Muscle of leg (tissue), 3 donors: ENCODE measurements at regions not wholly inside any gene's neighbourhood (a gene's known extent, or its start where the extent isn't known, plus 50 kb on each side); places are given as distances from the start of the nearest gene placed in this dataset.
"Not testable (repeated sequence)": the region's sequence is repeated elsewhere in the genome, so short reads cannot be mapped to it uniquely, and the experiment has no call there.

Experiments
- DNase-seq: peaks from one replicate; pipeline ENCODE4 v3.0.0; 2013
- H3K27ac ChIP-seq: one replicate; pipeline ENCODE4 v1.5.1; 2013; ENCODE audit warnings: mild to moderate bottlenecking, low read length, control low read depth
- H3K27me3 ChIP-seq: one replicate; pipeline ENCODE4 v1.6.1; 2013; ENCODE audit warnings: low read length; ENCODE audit not compliant: control insufficient read depth, insufficient read depth
- H3K36me3 ChIP-seq: one replicate; pipeline ENCODE4 v1.6.1; 2013; ENCODE audit warnings: low read length; ENCODE audit not compliant: control insufficient read depth, insufficient read depth
- H3K4me1 ChIP-seq: one replicate; pipeline ENCODE4 v1.6.1; 2013; ENCODE audit warnings: low read length; ENCODE audit not compliant: control insufficient read depth, insufficient read depth
- H3K4me3 ChIP-seq: one replicate; pipeline ENCODE4 v1.5.1; 2013; ENCODE audit warnings: low read length, control low read depth
- H3K9me3 ChIP-seq: replicated peaks from 2 replicates; pipeline ENCODE4 v1.6.1; 2013; ENCODE audit warnings: low read depth, low read length; ENCODE audit not compliant: control insufficient read depth
- WGBS: methylation state at CpG from one replicate; pipeline ENCODE4 v1.1.5; 2013; ENCODE audit warnings: missing lambda C conversion rate; ENCODE audit not compliant: insufficient coverage; 5-methylcytosine and 5-hydroxymethylcytosine counted together

DNA sequence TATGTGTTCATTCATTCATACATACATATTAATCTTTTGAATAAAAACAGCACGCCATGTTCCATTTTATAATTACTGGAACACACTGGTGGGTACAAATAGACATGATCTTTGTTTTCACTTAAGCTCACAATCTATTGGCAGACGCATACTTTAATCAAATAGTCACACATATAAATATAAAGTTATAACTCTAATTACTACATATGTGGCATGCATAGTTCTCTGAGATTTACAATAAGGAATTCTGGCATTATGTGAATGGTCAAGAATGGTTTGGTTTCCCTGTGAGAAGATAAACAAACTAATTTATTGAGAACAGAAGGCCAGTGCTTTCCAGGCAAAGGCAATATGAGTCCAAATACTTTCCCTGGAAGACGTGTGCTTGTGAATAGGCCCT is 576.2 kb downstream of the CDH8 start:
- WGBS = 30% methylated on average over 1 of the region's 3 CpGs
- Histone ChIP-seq H3K27ac (no peak overlapping the region), H3K4me1 (no peaks in the 10 kb centered on the region), H3K4me3 (no peak overlapping the region), H3K27me3 (no peaks in the 10 kb centered on the region), H3K36me3 (no peaks in the 10 kb centered on the region), H3K9me3 (peaks cover 13% of the 10 kb centered on the region)
- no peak for DNase-seq

DNA sequence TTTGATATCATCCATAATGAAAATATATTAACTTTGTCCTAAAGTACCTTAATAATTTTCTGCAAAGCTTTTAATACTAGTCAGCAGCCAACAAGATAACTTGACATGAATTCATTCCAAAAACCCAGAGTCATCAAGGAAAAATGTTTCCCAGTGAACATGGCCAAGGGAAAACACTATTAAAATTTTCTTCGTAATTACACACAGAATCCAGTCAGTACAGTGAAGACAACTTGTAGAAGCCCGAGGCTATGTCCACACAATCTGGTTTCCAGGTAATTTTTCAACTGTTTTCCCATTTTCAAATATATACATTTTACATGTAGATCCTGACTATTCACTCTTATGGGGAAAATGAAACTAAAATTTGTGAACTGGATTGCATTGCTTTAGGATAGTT is 600.9 kb downstream of the CDH8 start:
- H3K27me3 ChIP-seq = no peaks in the 10 kb centered on the region

DNA sequence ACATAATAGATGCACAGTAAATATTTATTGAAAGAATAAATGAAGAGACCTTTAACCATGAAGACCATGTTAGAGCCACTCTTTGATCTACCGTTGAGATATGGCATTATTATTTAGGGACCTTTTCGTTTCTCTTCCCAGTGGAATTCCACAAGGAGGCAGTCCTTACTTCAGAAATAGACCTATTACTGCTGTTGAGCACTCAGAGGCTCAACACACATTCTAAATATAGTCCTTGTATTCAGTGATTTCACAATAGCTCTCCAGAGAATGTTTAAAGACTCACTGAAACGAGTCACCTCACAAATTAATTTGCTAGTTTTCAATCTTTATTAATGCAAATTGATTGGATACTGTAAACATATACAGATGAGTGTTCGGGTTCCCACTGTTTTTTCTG is 603.8 kb downstream of the CDH8 start:
- Histone ChIP-seq H3K36me3 (no peaks in the 10 kb centered on the region), H3K27me3 (no peaks in the 10 kb centered on the region), H3K4me3 (no peak overlapping the region), H3K4me1 (no peaks in the 10 kb centered on the region), H3K27ac (no peak overlapping the region), H3K9me3 (no peaks in the 10 kb centered on the region)
- no peak for DNase-seq
- 80% methylated on average over 1 of the region's 4 CpGs for WGBS

More for the DNA sequence above, 600.9 kb downstream of the CDH8 start:
- DNase-seq = peak; percentile 29
- WGBS = no CpG with 5 or more reads among the region's 2 CpGs
- no peaks in the 10 kb centered on the region for H3K36me3 ChIP-seq
- no peak overlapping the region for H3K27ac ChIP-seq
- no peak overlapping the region for H3K4me3 ChIP-seq
- no peaks in the 10 kb centered on the region for H3K4me1 ChIP-seq
- peaks cover 2% of the 10 kb centered on the region for H3K9me3 ChIP-seq

DNA sequence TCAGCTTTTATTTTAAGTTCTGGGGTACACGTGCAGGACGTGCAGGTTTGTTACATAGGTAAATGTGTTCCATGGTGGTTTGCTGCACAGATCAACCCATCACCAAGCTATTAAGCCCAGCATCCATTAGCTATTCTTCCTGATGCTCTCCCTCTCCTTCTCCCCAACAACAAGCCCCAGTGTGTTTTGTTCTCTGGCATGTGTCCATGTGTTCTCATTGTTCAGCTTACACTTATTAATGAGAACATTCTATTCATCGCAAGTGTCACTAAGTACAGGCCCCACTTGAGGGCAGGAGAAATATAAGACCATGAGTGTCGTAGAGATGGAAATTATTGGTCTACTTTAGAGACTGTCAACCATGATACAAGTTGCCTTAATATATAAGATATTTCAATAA is 615.1 kb downstream of the CDH8 start:
- no peak overlapping the region for H3K4me3 ChIP-seq
- WGBS = no CpG with 5 or more reads among the region's 4 CpGs
- DNase-seq = no peak
- no peaks in the 10 kb centered on the region for H3K36me3 ChIP-seq
- no peaks in the 10 kb centered on the region for H3K27me3 ChIP-seq
- H3K4me1 ChIP-seq = no peaks in the 10 kb centered on the region
- no peaks in the 10 kb centered on the region for H3K9me3 ChIP-seq
- H3K27ac ChIP-seq = no peak overlapping the region

DNA sequence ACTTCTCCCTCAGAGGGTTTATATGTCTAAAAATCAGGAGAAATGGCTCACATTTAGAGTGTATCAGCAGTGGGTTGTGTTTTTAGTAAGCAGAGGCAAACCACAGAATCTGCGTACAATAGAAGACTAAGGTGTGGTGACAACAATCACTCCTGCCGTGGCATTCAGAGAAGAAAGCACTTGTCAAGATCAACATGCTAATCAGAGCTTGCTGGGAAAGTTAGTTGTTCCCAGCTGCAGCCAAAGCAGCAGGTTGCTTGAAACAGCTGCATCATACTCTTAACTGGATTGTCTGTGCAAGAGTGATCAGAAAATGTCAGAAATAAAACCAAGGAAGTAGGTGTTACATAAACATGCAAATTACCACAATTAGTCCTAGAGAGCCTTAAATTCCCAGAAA is 616.4 kb downstream of the CDH8 start:
- 60% methylated on average over 2 of the region's 2 CpGs for WGBS
- H3K9me3 ChIP-seq = no peaks in the 10 kb centered on the region
- no peak overlapping the region for H3K4me3 ChIP-seq
- DNase-seq = no peak
- no peak overlapping the region for H3K27ac ChIP-seq
- H3K27me3 ChIP-seq = no peaks in the 10 kb centered on the region
- H3K4me1 ChIP-seq = no peaks in the 10 kb centered on the region
- H3K36me3 ChIP-seq = no peaks in the 10 kb centered on the region

DNA sequence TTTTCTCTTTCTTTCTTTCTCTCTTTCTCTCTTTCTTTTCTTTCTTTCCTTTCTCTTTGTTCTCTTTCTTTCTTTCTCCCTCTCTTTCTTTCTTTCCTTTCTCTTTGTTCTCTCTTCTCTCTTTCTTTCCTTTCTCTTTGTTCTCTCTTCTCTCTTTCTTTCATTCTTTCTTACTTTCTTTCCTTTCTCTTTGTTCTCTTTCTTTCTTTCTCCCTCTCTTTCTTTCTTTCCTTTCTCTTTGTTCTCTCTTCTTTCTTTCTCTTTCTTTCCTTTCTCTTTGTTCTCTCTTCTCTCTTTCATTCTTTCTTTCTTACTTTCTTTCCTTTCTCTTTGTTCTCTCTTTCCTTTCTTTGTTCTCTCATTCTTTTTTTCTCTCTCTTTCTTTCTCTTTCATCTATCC is 617.4 kb downstream of the CDH8 start:
- H3K4me3 ChIP-seq, H3K36me3 ChIP-seq, H3K27ac ChIP-seq, H3K4me1 ChIP-seq, H3K27me3 ChIP-seq, H3K9me3 ChIP-seq, DNase-seq: not testable (repeated sequence)

DNA sequence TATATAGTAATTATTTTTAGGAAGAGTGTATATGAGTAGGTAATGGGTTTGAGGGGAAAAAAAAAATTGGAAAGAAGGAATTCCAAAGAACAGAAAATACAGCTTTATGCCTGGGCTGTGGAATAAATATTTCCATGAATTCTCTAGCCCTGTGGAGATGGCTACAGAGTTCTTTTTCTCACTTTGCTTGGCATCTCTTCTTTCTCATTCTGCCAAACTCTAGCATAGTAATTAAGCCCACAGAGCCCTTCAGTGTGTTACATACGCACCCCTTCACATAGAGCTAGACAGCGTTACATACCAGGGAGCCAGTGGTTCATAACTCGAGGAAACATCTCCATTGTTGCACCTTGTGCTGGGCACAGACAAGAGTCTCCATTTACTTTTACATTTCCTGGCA is 621.1 kb downstream of the CDH8 start:
- Histone ChIP-seq H3K4me1 (no peaks in the 10 kb centered on the region), H3K27me3 (no peaks in the 10 kb centered on the region), H3K36me3 (no peaks in the 10 kb centered on the region), H3K4me3 (no peak overlapping the region), H3K9me3 (no peaks in the 10 kb centered on the region), H3K27ac (no peak overlapping the region)
- 64% methylated on average over 2 of the region's 3 CpGs for WGBS
- peak; percentile 39 for DNase-seq

DNA sequence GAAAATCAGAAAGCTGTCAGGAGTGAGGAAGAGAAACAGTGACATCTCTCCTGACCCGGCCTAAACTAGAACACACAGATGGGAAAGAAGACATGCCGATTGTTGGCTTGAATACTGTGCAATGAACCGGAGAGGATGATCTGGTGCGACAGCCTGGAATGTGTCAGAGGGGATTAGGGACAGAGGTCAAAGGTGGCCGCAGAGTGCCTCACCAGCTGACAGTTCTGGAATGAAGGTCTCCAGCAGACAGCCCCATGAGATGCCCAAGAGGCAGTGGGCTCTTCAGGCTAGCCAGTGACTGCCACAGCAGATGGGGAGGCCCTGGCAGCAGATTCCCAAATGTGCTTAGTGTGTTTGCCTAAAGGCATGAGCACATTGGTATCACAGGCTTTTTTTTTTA is 623.2 kb downstream of the CDH8 start:
- Histone ChIP-seq H3K4me1 (no peaks in the 10 kb centered on the region), H3K36me3 (no peaks in the 10 kb centered on the region), H3K4me3 (no peak overlapping the region), H3K9me3 (no peaks in the 10 kb centered on the region), H3K27me3 (no peaks in the 10 kb centered on the region), H3K27ac (no peak overlapping the region)
- DNase-seq = no peak
- 40% methylated on average over 5 of the region's 5 CpGs for WGBS

DNA sequence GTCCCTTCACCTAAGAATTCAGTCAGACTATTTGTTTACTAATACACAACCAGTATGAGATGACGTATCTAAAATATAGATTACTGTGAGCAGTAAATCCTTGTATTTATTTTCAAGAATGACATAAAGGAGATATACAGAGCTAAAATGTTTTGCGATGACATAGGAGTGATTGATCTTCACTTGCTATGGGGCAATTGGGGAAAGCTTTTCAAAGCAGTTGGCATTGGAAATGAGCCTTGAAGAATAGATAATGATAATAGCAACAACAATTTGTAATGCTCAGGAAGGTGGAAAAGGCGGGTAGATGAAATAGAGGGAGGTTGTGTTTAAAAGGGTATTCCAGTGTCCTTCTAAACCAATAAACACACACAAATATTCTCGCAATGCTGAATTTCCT is 623.7 kb downstream of the CDH8 start:
- Histone ChIP-seq H3K27ac (no peak overlapping the region), H3K4me3 (no peak overlapping the region), H3K36me3 (no peaks in the 10 kb centered on the region), H3K27me3 (no peaks in the 10 kb centered on the region), H3K4me1 (no peaks in the 10 kb centered on the region), H3K9me3 (no peaks in the 10 kb centered on the region)
- no peak for DNase-seq
- WGBS = no CpG with 5 or more reads among the region's 4 CpGs

DNA sequence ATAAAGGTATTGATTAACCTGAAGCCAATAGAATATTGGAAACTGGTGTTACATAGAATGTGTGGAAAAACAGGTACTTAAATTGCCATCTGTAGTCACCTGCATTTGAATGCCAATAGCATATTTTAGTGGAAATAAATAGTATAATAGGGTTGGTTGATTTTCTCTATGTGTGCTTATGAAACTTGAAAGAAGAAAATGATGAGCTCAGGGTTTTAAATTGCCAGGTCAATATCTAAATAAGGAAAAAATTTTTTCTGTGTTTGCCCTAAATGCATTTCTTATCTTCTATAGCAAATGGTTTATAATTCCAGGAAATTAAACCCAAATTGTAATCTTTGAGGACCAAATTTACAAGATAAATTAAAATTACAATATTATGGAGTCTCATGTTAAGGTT is 626.6 kb downstream of the CDH8 start:
- Histone ChIP-seq H3K27ac (no peak overlapping the region), H3K4me3 (no peak overlapping the region), H3K9me3 (no peaks in the 10 kb centered on the region), H3K4me1 (no peaks in the 10 kb centered on the region), H3K27me3 (no peaks in the 10 kb centered on the region), H3K36me3 (no peaks in the 10 kb centered on the region)
- DNase-seq = no peak

DNA sequence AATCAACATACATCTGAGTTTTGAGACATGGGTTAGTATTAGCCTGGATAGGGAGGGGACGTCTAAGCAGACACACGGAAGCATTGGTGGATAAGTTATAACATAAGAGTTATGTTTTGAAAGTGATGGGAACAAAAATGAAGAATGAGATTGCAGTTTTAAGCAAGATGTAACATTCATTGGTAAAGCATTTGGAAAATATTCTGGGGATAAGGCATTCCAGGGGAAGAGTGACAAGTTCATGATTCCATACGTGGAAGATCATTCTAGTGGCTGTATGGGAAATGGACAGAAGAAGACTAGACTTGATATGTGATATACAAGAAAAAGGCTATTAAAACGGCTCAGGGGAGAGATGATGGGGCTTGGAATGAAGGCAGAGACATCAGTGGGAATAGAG is 632.9 kb downstream of the CDH8 start:
- 80% methylated on average over 3 of the region's 4 CpGs for WGBS
- no peaks in the 10 kb centered on the region for H3K4me1 ChIP-seq
- no peaks in the 10 kb centered on the region for H3K36me3 ChIP-seq
- H3K9me3 ChIP-seq = no peaks in the 10 kb centered on the region
- no peak overlapping the region for H3K4me3 ChIP-seq
- no peak overlapping the region for H3K27ac ChIP-seq
- DNase-seq = no peak
- H3K27me3 ChIP-seq = no peaks in the 10 kb centered on the region
